Lung (tissue), 11 donors: ENCODE measurements at regions not wholly inside any gene's neighbourhood (a gene's known extent, or its start where the extent isn't known, plus 50 kb on each side); places are given as distances from the start of the nearest gene placed in this dataset.

Experiments
- ATAC-seq: fragments of 200-7000 bp; cut with Tn5 transposase; one replicate; pipeline ENCODE4 v1.9.1; 2020; ENCODE audit warnings: moderate number of reproducible peaks; ENCODE audit not compliant: insufficient read depth, low FRiP score
- DNase-seq, 3 donors: peaks; one replicate each; pipeline ENCODE4 v3.0.0-alpha.2; 2013 to 2017
- H3K27ac ChIP-seq, 2 donors: one replicate each; pipeline ENCODE4 v1.5.1; 2013; ENCODE audit warnings: mild to moderate bottlenecking in 2 of 2, moderate library complexity in 2 of 2, control low read depth in 1 of 2, inconsistent platforms in 1 of 2, low read depth in 1 of 2, low read length in 1 of 2
- H3K27me3 ChIP-seq, 3 donors: one replicate each; pipeline ENCODE4 v1.5.1; 2013; ENCODE audit warnings: low read length in 2 of 3; ENCODE audit not compliant: control insufficient read depth in 3 of 3, insufficient read depth in 3 of 3
- H3K36me3 ChIP-seq, 4 donors: one replicate each; pipeline ENCODE4 v1.5.1; 2013; ENCODE audit warnings: low read length in 4 of 4, mild to moderate bottlenecking in 1 of 4, moderate library complexity in 1 of 4; ENCODE audit not compliant: control insufficient read depth in 4 of 4, insufficient read depth in 4 of 4
- H3K4me1 ChIP-seq, 5 donors: one replicate each; pipeline ENCODE4 v1.5.1; 2013; ENCODE audit warnings: low read length in 5 of 5, mild to moderate bottlenecking in 2 of 5, moderate library complexity in 1 of 5; ENCODE audit not compliant: control insufficient read depth in 5 of 5, insufficient read depth in 5 of 5
- H3K4me3 ChIP-seq: one replicate; pipeline ENCODE4 v1.5.1; 2013; ENCODE audit warnings: mild to moderate bottlenecking, control low read depth, moderate library complexity
- H3K9ac ChIP-seq, 2 donors: one replicate each; pipeline ENCODE4 v1.5.1; 2013; ENCODE audit warnings: low read length in 2 of 2, control low read depth in 1 of 2; ENCODE audit not compliant: insufficient read depth in 1 of 2
- H3K9me3 ChIP-seq, 4 donors: one replicate each; pipeline ENCODE4 v1.5.1; 2013; ENCODE audit warnings: low read length in 3 of 4, mild to moderate bottlenecking in 1 of 4, moderate library complexity in 1 of 4; ENCODE audit not compliant: control insufficient read depth in 4 of 4, insufficient read depth in 3 of 4
- WGBS, 2 donors: extraction: QIAGEN DNeasy Blood & Tissue Kit; methylation state at CpG; one replicate each; pipeline ENCODE4 v1.1.7; 2013; 5-methylcytosine and 5-hydroxymethylcytosine counted together
- TF ChIP-seq, protein P1 (sequence below): IDR thresholded peaks from 2 replicates; pipeline ENCODE4 v1.5.1; 2012; ENCODE audit warnings: mild to moderate bottlenecking; ENCODE audit errors: control extremely low read depth, extremely low read depth
- donor health status: control.
- donor health status: control.
- donor health status: Bipolar disorder and iron deficiency.
- donor health status: healthy.
- donor health status: DM: yes; HTN: yes; CAD: no.

- H3K4me3 ChIP-seq: no peak overlapping the region
- no peak overlapping the region for H3K27ac ChIP-seq
- H3K36me3 ChIP-seq: no peaks in the 10 kb centered on the region
- peaks cover 0 to 5% (median 1%) of the 10 kb centered on the region in 4 donors for H3K9me3 ChIP-seq
- H3K9ac ChIP-seq: no peak overlapping the region
- 89 to 93% methylated on average over 2 of the region's 2 CpGs for WGBS, 2 donors
- peaks cover 0 to 10% (median 7%) of the 10 kb centered on the region in 3 donors for H3K27me3 ChIP-seq
- DNase-seq (no peak), ATAC-seq (no peak)
- TF ChIP-seq, protein P1, sequence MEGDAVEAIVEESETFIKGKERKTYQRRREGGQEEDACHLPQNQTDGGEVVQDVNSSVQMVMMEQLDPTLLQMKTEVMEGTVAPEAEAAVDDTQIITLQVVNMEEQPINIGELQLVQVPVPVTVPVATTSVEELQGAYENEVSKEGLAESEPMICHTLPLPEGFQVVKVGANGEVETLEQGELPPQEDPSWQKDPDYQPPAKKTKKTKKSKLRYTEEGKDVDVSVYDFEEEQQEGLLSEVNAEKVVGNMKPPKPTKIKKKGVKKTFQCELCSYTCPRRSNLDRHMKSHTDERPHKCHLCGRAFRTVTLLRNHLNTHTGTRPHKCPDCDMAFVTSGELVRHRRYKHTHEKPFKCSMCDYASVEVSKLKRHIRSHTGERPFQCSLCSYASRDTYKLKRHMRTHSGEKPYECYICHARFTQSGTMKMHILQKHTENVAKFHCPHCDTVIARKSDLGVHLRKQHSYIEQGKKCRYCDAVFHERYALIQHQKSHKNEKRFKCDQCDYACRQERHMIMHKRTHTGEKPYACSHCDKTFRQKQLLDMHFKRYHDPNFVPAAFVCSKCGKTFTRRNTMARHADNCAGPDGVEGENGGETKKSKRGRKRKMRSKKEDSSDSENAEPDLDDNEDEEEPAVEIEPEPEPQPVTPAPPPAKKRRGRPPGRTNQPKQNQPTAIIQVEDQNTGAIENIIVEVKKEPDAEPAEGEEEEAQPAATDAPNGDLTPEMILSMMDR: no peak
- H3K4me1 ChIP-seq: no peaks in the 10 kb centered on the region
These were observed 138.8 kb upstream of the CSF3R start for GRCh38 chr1:36621531-36621930.

- TF ChIP-seq, protein P1: no peak
- Histone ChIP-seq H3K36me3 (no peaks in the 10 kb centered on the region), H3K4me3 (no peak overlapping the region), H3K9ac (no peak overlapping the region), H3K27ac (no peak overlapping the region), H3K9me3 (peaks cover 0 to 5% (median 1%) of the 10 kb centered on the region in 4 donors), H3K4me1 (no peaks in the 10 kb centered on the region), H3K27me3 (peaks cover 0 to 4% (median 2%) of the 10 kb centered on the region in 3 donors)
- DNase-seq (no peak), ATAC-seq (no peak)
- 90 to 92% methylated on average over 5 of the region's 5 CpGs for WGBS, 2 donors
These were observed 137.4 kb upstream of the CSF3R start for GRCh38 chr1:36620142-36620541.

- ATAC-seq: no peak
- Histone ChIP-seq H3K27ac (no peak overlapping the region), H3K9me3 (peaks cover 0 to 3% (median 0%) of the 10 kb centered on the region in 4 donors), H3K9ac (no peak overlapping the region), H3K4me3 (no peak overlapping the region), H3K27me3 (peaks cover 0 to 8% (median 5%) of the 10 kb centered on the region in 3 donors), H3K4me1 (no peaks in the 10 kb centered on the region), H3K36me3 (no peaks in the 10 kb centered on the region)
- DNase-seq: no peak
- TF ChIP-seq, protein P1: no peak
- WGBS, 2 donors: 69 to 82% methylated on average over 6 of the region's 6 CpGs
These were observed 132.3 kb upstream of the CSF3R start for GRCh38 chr1:36614991-36615390.

DNA sequence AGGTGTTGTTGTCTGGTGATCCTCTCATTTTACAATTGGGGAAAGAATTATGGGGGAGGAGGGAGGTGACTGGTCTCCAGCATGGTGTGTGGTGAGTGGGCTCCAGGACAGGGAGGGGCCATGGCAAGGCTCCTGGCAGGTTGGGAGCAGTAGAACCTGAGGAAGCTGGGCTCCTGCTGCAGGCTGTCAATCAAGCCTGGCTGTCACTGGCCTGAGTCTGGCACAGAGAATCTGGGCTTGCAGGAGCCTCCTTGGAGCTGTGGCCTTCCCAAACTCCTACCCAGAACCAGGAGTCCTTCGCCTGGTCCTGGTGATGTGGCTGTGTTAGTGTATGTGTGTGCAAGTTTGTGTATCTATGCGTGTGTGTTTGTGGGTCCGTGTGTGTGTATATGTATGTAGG, 131.9 kb upstream of the CSF3R start:
- no peak for ATAC-seq
- Histone ChIP-seq H3K9ac (no peak overlapping the region), H3K36me3 (no peaks in the 10 kb centered on the region), H3K4me3 (no peak overlapping the region), H3K27me3 (peaks cover 0 to 8% (median 5%) of the 10 kb centered on the region in 3 donors), H3K27ac (no peak overlapping the region), H3K4me1 (no peaks in the 10 kb centered on the region), H3K9me3 (peaks cover 0 to 3% (median 0%) of the 10 kb centered on the region in 4 donors)
- TF ChIP-seq, protein P1: no peak
- no peak for DNase-seq
- 90 to 98% methylated on average over 3 of the region's 3 CpGs for WGBS, 2 donors
